NAMALWA (cell line): ENCODE measurements at regions not wholly inside any gene's neighbourhood (a gene's known extent, or its start where the extent isn't known, plus 50 kb on each side); places are given as distances from the start of the nearest gene placed in this dataset.
A peak's percentile ranks its signal among the peaks of the same experiment; 100 is the strongest.

Experiments used
- DNase-seq: peaks from one replicate; pipeline ENCODE4 v3.0.0-alpha.2; 2015; ENCODE audit warnings: low spot score

DNA sequence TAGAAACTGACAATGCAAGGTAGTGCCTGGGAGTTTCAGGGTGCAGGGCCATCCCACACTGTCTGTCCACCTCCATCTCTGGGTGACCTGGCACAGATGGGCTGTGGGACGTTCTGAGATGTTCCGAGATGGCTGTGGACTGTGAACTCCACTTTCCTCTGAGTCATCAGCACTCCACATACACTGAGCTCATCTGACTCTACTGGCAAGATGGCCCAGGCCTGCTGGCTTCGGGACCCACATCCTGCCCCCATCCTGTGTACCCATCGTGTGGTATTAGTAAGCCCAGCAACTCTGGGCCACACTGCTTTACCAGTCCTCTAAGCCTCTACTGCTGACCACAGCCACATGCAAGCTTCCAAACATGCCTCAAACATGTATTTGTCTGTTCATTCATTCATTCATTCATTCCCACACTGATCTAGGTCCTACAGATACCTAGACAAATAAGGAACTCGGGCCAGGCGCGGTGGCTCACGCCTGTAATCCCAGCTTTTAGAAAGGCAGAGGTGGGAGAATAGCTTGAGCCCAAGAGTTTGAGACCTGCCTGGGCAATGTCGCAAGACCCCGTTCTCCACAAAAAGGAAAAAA lies 124.8 kb upstream of the CXCR4 start:
- no peak for DNase-seq

DNA sequence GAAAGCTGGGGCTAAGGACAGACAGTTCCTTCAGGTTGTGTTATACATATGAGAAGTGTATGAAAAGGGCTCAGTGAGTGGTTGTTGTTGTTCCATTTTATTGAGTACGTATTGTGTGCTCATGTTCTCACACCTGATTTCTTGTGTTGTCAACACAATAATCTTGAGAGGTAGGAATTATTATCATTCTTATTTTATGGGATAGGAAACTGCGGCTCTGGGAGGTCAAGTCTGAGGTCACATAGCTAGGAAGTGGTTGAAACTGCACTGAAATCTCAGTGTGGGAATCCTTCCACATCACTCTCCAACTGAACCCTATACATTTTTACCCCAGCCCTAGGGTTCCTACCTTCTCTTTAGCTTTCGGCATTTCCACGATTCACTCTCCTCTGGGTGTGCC lies 124.2 kb upstream of the CXCR4 start:
- no peak for DNase-seq

DNA sequence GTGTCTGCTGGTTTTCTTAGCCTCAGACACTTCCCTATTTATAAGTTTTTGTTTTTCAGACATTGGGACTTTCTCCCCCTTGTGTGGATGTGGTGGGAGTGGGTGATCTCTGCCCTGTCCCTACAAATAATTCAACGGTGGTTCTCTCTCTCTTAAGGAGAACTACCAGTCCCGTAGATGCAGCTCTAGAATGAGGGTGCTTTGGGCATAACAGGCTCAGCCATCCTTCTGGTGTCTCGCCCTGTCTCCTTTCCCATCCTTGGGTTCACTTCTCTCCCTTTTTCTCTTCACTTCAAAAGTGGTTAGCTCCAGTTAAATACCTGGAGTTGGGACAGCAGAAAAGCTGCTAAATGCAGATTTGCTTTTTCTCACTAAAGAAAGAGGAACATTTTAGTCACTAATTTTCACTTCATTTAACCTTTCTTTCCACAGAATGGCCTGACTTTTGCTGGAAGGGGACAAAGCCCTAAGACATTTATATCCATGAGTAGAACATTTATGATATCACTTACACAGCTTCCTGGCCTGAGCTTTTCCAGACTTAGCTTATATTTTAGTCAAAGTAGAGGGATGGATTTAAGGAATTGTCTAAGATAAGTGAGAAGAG lies 121.2 kb upstream of the CXCR4 start:
- DNase-seq: no peak

DNA sequence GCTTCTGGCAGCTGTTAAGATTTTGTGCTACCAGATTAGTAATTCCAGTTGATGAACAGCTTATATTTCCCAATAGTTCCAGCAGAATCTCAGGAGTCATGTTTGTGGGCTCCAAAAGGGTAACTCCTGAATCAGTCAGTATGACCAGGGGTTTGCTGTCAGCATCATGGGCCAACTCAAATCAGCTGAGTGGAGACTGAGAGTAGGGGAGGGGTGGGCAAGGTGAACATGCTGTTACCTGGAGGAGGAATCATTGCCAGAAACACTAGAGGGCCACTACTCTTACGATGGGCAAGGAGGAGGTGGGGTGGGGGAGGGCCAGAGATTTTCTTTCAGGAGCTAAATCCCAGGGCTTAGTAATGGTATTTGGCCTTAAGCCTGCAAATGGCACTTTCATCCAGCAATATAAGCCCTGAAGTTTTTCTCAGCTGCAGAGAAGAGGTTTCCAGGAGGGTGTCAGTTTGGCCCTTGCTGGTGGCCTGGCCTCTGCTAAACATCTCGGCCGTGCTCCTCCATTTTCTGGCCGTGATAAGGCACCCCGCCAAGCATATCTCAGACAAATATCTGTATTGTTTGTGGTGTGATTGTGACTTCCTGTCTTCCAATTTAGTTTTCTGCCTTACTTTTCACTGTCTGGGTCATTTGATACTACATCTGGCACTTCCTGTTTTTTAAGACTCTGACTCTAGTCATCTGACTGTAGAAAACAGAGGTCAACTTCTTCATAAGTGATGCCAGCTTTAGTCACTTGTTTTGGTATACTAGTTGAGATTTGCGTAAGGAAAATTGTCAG lies 120.5 kb upstream of the CXCR4 start:
- peak; percentile 98 for DNase-seq

DNA sequence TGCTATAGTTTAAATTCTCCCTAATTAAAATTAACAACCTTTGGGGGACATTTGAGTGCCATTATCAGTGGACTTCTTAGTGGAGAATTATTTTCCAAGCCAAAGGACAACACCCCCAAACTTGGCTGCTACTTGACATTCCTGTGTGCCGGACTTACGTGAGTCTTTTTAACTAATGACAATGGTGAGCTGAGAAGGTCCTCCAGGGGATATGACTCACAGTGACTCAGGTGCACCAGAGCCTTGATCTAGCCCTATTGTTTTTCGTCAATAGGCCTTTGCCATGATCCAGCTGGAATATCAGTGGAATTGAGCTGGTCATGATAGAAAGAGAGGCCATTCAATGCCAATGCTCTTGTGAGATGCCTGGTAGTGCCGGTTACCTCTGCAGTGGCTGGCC lies 118.1 kb upstream of the CXCR4 start:
- DNase-seq: no peak

DNA sequence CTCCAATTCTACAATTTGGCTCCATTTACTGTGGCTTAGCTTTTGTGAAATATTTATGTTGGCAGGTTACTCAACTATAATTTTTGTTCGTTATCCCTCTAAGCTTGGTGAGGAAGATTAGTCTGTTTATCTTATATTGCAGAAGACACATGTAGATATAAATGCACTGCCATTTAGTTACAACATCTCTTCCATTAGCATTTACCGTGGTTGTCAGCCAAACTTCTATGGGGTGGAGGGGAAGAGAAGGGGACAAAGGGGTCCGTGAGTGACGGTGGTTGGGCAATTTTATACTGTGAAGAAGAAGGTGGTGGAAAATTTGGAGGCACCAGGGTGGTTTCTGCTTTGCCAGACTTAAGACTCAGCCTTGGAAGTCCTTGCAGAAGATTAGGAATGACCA lies 117.6 kb upstream of the CXCR4 start:
- DNase-seq: no peak

DNA sequence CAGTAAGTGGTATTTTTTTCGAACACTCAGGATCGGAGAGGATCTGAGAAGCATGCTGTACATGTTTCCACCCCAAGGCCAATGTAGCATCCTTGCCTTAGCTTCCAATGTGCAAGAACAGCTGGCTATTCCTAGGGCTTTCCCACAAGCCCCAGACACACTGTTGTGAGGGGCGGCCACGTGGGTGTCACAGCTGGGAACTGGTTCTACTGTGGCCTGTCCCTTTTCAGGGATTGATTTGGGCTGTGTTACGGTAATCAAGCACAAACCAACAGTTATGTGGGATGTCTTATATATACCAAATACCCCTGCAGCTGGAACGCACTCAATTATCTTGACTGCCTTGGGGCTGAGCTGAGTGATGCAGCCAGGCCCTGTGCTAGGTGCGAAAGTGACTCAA lies 116.3 kb upstream of the CXCR4 start:
- no peak for DNase-seq

DNA sequence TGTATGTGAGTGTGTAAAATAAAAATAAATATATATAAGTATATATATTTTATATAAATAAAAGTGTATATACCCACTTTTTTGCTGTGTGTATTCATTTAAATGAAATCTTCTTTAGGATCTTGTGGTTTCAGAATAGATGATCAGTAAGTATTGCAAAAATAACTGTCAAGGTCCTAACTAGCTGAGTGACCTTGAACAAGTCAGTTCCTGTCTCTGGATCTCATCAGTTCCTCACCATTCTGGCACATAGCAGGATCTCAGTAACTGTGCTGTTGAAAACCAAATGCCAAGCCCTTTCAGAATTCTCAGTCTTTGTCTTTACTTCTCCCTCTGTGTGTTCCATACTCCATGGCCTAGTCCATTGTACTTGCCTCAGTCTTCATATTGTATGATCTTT lies 115.3 kb upstream of the CXCR4 start:
- DNase-seq: no peak

DNA sequence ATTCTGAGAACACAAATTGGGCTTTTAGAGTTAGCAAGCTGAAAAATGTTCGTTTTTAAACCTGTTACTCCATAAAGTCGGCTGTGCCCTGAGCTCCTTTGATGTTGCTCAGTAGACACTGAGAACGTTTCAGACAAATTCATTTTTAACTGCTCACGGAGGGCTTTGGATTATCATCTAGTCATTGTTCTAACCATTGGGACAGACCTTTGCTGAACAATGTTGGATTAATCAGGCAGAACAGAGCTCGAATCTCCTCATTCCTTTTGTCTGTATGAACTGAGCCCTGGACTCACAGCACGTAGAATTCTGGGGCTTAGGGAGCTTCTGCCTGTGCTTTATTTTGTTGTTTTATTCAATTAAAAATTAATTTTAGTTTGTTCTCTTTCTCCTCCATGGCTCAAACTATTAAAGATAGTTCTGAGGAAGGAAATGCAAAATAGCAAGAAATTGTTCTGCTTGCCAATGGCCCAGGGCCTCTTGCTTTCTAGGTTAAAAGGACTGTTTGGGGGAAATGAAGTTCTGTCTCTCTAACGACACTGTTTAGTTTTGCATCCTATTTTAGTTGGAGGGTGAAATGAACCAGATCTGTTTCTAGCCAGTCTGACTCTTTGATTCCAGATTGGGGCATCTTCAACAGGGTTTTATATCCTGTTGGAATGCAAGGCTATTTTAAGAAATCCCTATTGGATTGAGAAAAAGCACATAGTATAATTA lies 114.7 kb upstream of the CXCR4 start:
- peak; percentile 38 for DNase-seq

DNA sequence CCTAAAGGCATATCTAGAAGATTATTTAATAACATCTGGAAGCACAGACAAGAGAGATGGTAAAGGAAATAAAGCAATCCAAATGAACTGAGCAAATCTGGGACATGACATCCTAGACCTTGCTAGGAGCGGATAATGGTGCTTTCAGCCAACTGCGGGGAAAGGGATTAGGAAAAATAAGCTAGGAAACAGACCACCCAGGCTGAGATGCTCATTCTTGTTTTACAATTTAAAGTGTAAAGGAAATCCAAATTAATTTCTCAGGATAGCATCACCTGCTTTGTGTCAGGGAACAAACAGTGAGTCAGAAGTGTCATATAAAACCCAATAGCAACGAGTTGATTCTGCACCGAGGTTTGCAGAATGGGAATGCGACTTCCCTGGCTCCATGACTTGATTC lies 112.5 kb upstream of the CXCR4 start:
- no peak for DNase-seq

DNA sequence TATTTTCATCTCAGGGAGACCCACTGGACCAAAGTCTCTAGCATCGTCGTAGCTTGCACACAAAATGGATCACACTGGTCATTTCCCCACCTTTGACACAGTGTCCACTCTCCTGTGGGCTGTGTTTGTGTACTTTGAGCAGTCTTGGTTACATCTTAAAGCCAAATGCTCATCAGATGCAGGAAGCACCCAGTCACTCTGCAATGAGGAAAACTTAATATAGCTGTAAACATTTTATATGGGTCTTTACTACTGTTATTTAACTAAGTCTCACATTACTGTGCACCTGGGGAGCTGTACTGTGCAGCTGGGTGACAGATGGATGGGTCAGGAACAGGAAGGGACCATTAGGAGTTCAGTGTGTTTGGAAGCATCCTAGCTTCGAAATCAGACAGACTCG lies 109.0 kb upstream of the CXCR4 start:
- no peak for DNase-seq

DNA sequence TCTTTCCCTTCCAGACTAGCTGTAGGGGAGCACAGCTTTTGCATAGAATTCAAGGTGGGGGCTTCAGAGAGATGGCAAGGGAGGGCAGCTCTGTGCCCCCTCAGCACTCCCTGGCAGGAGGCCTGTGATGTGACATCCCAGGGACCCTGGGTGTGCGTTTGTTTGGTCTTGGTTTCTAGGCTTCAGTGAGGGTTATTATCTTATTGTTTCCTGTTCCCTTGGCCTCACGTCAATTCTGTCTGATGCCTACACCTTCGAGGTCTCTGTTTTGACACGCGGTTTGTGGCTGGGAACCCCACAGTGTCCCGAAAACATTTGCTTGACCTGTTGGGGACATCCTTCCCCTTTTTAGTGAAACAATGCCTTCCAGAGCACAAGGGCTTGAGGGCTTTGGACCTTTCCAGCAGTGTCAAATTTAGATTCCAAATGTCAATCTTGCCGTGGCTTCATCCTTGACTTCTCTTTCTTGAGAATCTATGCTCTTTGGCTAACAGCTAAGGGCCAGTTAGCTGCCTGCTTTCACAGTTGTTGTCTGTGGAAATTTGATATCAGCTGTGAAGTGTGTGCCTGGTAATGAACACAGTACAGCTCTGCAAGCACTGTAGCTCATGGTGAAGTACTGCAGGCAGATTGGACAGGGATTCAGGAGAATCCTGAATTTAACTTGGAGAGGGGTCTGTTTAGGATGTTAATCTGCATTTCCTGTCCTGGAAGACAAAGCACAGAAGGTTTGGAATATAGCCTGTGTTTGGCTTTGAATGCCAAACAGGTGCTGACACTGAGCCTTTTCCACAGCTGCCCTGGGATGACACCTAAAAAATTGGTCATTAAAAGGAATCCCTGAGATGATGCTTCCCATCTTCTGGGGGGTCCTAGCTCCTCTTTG lies 108.2 kb upstream of the CXCR4 start:
- DNase-seq: no peak

DNA sequence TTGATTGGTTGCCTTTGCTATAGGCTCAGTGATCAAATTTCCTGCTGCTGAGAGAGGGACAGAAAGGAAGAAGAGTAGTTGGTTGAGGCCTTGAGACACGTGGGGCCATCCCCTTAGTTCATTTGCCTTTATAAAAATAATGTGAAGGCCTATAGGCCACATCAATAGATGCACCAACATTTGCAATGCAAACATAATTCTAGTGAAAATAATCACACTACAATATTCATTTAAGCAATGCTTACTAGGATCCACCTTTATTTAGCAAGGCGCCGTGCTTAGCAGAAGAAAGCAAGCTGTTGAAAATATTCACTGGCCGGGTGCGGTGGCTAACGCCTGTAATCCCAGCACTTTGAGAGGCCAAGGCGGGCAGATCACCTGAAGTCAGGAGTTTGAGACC lies 105.3 kb upstream of the CXCR4 start:
- no peak for DNase-seq

DNA sequence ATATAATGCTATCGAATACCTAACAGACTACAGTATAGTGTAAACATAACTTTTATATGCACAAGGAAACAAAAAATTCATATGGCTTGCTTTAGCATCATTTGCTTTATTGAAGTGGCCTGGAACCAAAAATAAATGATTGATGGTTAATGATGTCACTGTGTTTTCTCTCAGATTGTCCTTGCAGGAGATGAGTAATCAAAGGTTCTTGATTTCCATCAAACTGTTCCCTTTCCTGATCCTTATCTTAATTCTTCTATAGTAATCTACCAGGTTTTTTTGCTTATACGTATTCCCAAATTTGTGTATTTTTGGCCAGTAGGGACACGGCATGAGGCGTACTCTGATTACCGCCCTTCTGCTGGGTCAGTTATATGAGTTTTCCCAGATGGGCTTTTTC lies 104.9 kb upstream of the CXCR4 start:
- no peak for DNase-seq

DNA sequence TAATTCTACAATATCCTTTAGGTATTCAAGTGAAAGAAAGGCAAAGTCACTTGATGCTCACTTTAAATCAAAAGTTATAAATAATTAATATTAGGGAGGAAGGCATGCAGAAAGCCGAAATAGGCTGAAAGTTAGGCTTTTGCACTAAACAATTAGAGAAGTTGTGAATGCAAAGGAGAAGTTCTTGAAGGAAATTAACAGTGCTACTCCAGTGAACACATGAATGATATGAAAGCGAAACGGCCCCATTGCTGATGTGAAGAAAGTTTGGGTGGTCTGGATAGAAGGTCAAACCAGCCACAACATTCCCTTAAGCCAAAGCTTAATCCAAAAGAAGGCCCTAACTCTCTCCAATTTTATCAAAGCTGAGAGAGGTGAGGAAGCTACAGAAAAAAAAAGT lies 103.1 kb upstream of the CXCR4 start:
- no peak for DNase-seq

DNA sequence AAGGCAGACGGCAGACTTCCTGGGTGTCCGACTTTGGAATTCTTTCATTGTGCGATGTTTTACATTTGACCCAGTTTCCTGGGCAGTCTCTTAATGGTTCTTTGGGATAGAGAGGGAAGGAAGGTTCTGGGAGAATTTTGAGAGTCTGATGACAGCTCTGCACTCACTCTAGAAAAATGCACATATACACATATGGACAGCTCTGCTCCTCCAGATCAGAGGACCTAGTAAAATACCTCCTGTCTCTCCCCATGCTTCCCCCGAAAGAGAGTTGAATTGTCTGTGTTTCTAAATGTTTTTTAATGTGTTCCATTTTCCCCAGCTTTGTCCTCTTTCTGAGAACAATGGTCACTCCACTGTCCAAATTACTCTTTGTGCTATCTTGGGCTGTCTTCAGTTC lies 102.0 kb upstream of the CXCR4 start:
- no peak for DNase-seq

DNA sequence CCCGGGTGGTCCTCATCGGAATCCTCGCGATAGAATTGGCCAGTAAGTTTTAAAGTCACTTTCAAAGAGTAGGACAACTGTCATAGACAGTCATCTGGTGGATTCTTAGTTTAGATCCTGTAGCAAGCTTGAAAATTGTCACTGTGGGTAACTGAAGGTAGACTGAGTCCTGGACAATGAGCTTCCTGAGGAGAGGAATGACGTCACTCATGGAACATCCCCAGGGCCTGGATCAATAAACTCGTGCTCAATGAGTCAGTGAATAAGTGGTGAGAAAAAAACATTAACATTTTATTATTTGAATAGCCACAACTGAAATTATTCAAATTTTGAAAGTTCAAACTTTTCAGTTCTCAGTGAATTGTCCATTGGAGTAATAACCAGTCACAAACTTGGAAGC lies 101.4 kb upstream of the CXCR4 start:
- no peak for DNase-seq

DNA sequence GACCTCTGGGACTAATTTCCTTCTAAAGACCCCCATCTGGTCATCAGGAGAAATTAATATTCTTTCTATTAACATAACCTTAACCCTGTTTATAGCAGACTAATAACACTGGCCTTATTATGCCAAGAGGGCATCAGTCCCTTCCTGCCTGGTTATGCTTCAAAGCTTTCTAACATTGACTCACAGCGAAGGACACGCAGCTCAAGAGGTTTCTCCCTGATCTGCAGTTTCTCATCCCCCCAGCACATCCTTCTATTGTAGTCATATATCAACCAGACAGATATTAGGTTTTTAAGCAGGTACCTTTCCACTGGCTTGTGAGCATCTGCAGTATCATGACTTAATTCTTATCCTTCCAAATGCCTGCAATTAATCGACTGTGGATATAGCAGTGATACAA lies 100.0 kb upstream of the CXCR4 start:
- DNase-seq: no peak

DNA sequence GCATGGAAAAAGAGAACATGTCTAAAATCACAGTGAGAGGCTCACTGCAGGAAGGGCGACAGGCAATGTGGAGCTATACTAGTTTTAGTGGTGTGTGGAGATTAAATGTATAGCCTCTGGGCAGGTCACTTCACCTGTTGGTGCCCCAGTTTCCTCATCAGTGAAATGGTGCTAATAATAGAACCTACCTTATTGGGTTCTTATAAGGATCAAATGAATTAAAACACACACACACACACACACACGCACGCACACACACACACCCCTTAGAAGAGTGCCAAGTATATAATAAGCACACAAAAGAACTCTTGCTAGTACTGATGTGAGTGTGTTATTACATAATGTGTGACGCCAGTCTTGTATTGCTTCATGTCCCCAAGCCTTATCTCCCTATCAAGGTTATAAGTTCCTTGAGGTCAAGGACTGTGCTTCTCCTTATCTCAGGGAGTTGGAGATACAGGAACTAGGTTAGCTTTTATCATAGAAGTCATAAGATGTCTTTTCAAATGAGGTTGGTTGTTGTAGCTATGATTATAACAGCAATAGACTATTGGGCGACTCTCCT lies 98.0 kb upstream of the CXCR4 start:
- DNase-seq: no peak

DNA sequence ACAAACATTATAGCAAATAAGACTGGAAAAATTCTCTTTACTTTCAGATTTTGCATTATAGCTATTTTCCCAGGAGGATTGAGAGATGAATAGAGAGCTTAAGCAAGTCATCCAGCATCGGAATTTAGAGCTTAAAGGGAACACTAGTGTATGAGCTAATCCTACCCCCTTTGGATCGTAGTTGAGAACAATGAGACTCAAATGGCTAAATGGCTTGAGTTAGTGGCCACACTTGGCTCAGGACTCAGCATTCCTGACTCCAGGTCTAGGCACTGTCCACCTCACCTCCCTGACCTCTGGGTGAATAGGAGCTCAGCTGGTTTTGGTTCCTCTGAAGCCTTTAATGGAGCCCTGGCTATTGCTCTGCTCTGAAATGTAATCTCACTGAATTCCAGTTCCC lies 97.5 kb upstream of the CXCR4 start:
- no peak for DNase-seq

DNA sequence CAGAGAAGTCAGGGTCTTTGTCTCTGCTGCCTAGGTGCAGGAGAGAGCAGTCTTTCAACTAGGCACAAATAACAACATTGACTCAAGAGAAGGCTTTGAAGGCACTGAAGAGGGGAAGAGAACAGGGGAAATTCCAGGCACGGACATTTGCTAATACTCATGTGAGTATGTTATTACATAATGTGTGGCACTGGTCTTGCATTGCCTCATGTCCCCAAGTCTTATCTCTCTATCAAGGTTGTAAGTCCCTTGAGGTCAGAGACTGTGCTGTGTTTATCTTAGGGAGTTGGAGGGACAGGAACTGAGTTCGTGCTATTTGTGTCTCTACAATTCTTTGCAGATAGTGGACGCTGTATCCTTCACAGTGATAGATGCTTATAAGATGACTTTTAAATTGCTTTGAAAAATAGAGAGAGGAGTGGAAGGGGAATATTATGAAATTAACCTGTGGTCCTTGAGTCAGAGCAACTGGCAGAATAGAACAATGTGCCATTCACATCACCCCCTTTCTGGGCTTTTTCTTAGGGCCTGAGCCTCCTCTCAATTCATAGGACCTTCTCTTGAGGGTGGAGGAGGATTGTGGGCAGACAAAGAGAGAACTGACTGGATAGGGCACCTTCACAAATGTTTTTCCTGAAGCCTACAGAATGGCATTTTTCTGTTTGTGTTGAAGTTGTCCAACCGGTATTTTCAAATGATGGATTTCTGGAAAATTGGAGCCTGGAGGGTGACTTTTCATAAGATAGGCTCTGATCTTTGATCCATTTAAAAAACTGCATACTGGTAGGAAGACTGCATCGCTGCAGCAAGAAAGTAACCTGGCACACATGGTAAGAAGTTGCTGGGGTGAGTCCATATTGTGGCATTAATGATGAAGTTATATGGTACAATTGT lies 96.6 kb upstream of the CXCR4 start:
- DNase-seq: no peak
